Bronchial epithelial cell (primary cell): ENCODE measurements at regions not wholly inside any gene's neighbourhood (a gene's known extent, or its start where the extent isn't known, plus 50 kb on each side); places are given as distances from the start of the nearest gene placed in this dataset.

Experiments
- DNase-seq: peaks from one replicate; pipeline ENCODE4 v3.0.0-alpha.2; 2010; ENCODE audit warnings: low read depth
- FAIRE-seq: peaks from 2 replicates; lab custom pipeline; 2011; peaks lifted over from hg19 to GRCh38; lab: Jason Lieb, UNC
- H3K27me3 ChIP-seq: 2 replicates; pipeline ENCODE4 v1.5.1; 2011; ENCODE audit warnings: low read length; ENCODE audit not compliant: control insufficient read depth, insufficient read depth
- H3K36me3 ChIP-seq: 2 replicates; pipeline ENCODE4 v1.5.1; 2011; ENCODE audit warnings: low read length; ENCODE audit not compliant: control insufficient read depth, insufficient read depth
- H3K4me3 ChIP-seq: 2 replicates; pipeline ENCODE4 v1.5.1; 2011; ENCODE audit warnings: mild to moderate bottlenecking, low read depth, low read length, control low read depth
- CTCF ChIP-seq: IDR thresholded peaks from 2 replicates; pipeline ENCODE4 v1.5.1; 2011; ENCODE audit warnings: mild to moderate bottlenecking, moderate library complexity, low read length, control low read depth, inconsistent platforms; ENCODE audit not compliant: insufficient read depth, severe bottlenecking

GRCh38 chr6:113699239-113699638 is 157.9 kb upstream of the MARCKS start:
- DNase-seq = no peak
- H3K36me3 ChIP-seq = no peaks in the 10 kb centered on the region
- no peak for TF ChIP-seq CTCF
- no peak overlapping the region for H3K4me3 ChIP-seq
- H3K27me3 ChIP-seq = no peaks in the 10 kb centered on the region
- no peak for FAIRE-seq

- no peak for DNase-seq
- no peaks in the 10 kb centered on the region for H3K36me3 ChIP-seq
- no peaks in the 10 kb centered on the region for H3K27me3 ChIP-seq
- no peak for TF ChIP-seq CTCF
- FAIRE-seq = no peak
- H3K4me3 ChIP-seq = no peak overlapping the region
These were observed 155.4 kb upstream of the MARCKS start for GRCh38 chr6:113701552-113702254.

- FAIRE-seq (no peak), DNase-seq (no peak)
- Histone ChIP-seq H3K4me3 (no peak overlapping the region), H3K27me3 (no peaks in the 10 kb centered on the region), H3K36me3 (no peaks in the 10 kb centered on the region)
- no peak for TF ChIP-seq CTCF
These were observed 150.0 kb upstream of the MARCKS start for GRCh38 chr6:113707194-113707593.

- Histone ChIP-seq H3K36me3 (no peaks in the 10 kb centered on the region), H3K4me3 (no peak overlapping the region), H3K27me3 (no peaks in the 10 kb centered on the region)
- TF ChIP-seq CTCF = no peak
- DNase-seq (no peak), FAIRE-seq (peak; percentile 55)
These were observed 147.1 kb upstream of the MARCKS start for GRCh38 chr6:113709936-113710509.

GRCh38 chr6:113713665-113714064 is 143.5 kb upstream of the MARCKS start:
- Histone ChIP-seq H3K27me3 (no peaks in the 10 kb centered on the region), H3K4me3 (no peak overlapping the region), H3K36me3 (no peaks in the 10 kb centered on the region)
- TF ChIP-seq CTCF = no peak
- DNase-seq (no peak), FAIRE-seq (no peak)
